ENCODE measurements at regions not wholly inside any gene's neighbourhood (a gene's known extent, or its start where the extent isn't known, plus 50 kb on each side); places are given as distances from the start of the nearest gene placed in this dataset.

DNA sequence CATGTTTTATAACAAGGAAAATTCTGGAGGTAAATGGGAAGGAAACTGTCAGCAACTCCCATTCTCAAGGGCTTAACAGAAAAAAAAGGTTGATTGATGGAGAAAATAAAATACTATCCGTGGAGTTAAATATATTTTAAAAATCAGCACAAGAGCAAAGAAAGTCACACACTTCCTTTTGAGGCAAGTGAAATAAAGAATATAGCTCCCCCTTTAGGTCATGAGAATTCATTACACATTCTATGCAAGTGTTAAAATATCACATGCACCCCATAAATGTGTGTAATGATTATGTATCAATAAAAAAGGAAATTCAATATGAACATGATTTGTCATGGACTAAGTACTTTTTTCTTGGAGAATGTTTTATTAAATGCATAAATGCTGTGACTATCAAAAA, 349.2 kb downstream of the TPBG start:
- TF ChIP-seq, protein P1, sequence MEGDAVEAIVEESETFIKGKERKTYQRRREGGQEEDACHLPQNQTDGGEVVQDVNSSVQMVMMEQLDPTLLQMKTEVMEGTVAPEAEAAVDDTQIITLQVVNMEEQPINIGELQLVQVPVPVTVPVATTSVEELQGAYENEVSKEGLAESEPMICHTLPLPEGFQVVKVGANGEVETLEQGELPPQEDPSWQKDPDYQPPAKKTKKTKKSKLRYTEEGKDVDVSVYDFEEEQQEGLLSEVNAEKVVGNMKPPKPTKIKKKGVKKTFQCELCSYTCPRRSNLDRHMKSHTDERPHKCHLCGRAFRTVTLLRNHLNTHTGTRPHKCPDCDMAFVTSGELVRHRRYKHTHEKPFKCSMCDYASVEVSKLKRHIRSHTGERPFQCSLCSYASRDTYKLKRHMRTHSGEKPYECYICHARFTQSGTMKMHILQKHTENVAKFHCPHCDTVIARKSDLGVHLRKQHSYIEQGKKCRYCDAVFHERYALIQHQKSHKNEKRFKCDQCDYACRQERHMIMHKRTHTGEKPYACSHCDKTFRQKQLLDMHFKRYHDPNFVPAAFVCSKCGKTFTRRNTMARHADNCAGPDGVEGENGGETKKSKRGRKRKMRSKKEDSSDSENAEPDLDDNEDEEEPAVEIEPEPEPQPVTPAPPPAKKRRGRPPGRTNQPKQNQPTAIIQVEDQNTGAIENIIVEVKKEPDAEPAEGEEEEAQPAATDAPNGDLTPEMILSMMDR (IDR thresholded peaks at IDR 0.05): peak in 8 of 12 donors; percentile 13 to 43 (median 30)
- TF ChIP-seq POLR2A (IDR thresholded peaks at IDR 0.05): no peak
- no peak for ATAC-seq
- peaks cover 0 to 3% (median 0%) of the 10 kb centered on the region in 12 donors for H3K4me1 ChIP-seq
- no peaks in the 10 kb centered on the region for H3K36me3 ChIP-seq
- 44 to 59% (median 48%) methylated on average over 1 of the region's 1 CpG for WGBS, 4 donors
- H3K27ac ChIP-seq: no peak overlapping the region
- H3K27me3 ChIP-seq: no peaks in the 10 kb centered on the region
- intact Hi-C loops (cut with DNase I): loop anchor here in 2 of 10 donors (5.0 to 10.0 kb wide), 2 partner anchors 438 to 441 kb away; no protein-coding TSS in a partner anchor
- H3K9me3 ChIP-seq: peaks cover 0 to 10% (median 0%) of the 10 kb centered on the region in 12 donors
- no peak for DNase-seq
- H3K4me3 ChIP-seq: no peak overlapping the region

DNA sequence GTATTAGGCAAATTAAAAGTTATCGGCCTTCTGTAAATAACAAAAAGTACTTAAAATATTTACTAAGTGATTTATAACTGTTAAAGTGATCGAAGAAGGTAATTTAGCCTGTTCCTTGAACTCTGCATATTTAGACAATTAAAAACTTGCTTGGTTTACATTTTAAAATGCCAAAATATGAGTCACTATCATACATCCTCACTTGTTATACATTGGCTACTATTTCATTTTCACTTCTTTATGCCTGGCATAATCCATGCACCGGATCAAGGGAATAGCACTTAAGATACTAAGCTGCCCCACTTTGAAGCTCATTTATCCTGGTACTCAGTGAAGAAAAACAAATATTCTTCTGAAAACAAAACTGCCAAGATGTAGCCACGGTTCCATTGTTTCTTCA, 344.6 kb downstream of the UBE3D start:
- Histone ChIP-seq H3K4me3 (no peak overlapping the region), H3K27me3 (no peaks in the 10 kb centered on the region), H3K27ac (no peak overlapping the region), H3K9me3 (peaks cover 0 to 7% (median 0%) of the 10 kb centered on the region in 12 donors), H3K4me1 (no peaks in the 10 kb centered on the region), H3K36me3 (no peaks in the 10 kb centered on the region)
- intact Hi-C loops (cut with DNase I): no loop called here
- DNase-seq (no peak), ATAC-seq (no peak)
- TF ChIP-seq, protein P1 (IDR thresholded peaks at IDR 0.05): no peak
- no peak for TF ChIP-seq POLR2A (IDR thresholded peaks at IDR 0.05)
- WGBS, 4 donors: 85 to 89% (median 88%) methylated on average over 4 of the region's 4 CpGs

DNA sequence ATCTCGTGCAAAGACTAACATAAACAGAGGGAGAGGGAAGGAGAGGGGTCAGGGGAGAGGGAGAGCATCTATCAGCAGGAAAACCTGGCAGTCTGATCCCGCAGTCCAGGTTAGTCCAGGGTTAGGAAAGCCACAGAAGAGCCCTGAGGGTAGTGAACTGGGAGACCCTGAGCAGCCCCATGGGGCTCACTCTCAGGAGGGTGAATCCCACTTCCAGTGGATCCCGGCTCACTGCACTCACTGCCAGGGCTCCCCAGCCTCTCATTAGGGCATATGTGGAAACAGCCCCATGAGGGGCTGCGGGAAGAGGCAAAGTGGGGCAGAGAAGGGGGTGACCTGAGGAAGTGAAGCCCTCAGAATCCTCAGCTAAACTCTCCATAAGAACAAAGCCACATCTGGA, 329.9 kb downstream of the UBE3D start:
- H3K27ac ChIP-seq: no peak overlapping the region
- no peak for DNase-seq
- no peaks in the 10 kb centered on the region for H3K36me3 ChIP-seq
- H3K4me3 ChIP-seq: no peak overlapping the region
- no peaks in the 10 kb centered on the region for H3K4me1 ChIP-seq
- no peaks in the 10 kb centered on the region for H3K9me3 ChIP-seq
- ATAC-seq: no peak
- WGBS, 4 donors: 63 to 76% (median 68%) methylated on average over 4 of the region's 4 CpGs
- TF ChIP-seq POLR2A (IDR thresholded peaks at IDR 0.05): no peak
- TF ChIP-seq, protein P1 (IDR thresholded peaks at IDR 0.05): no peak
- no peaks in the 10 kb centered on the region for H3K27me3 ChIP-seq
- intact Hi-C loops (cut with DNase I): no loop called here

DNA sequence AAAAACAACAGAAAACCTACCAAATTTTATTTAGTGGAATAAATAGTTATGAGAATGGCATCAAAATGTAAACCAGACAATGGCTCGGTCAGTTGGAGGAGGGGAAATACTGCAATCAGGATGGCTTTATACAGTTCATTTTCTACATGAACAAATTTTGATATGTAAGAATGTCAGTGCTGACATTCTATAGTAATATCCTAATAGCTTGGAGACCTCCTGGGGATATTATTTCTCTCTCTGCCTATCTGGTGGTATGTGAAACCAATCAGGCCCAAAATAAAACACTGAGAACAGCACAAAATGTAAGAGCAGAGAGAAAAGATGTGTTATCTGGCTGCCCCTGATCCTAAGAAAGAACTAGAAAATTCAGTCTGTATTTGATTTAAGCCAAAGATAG, 327.7 kb downstream of the UBE3D start:
- Histone ChIP-seq H3K4me1 (no peaks in the 10 kb centered on the region), H3K36me3 (no peaks in the 10 kb centered on the region), H3K27me3 (no peaks in the 10 kb centered on the region), H3K9me3 (no peaks in the 10 kb centered on the region), H3K4me3 (no peak overlapping the region), H3K27ac (no peak overlapping the region)
- TF ChIP-seq POLR2A (IDR thresholded peaks at IDR 0.05): no peak
- TF ChIP-seq, protein P1 (IDR thresholded peaks at IDR 0.05): no peak
- ATAC-seq (no peak), DNase-seq (no peak)
- WGBS, 4 donors: 85 to 99% (median 91%) methylated on average over 1 of the region's 1 CpG
- intact Hi-C loops (cut with DNase I): no loop called here
